AG08395 (cell line): ENCODE measurements at regions not wholly inside any gene's neighbourhood (a gene's known extent, or its start where the extent isn't known, plus 50 kb on each side); places are given as distances from the start of the nearest gene placed in this dataset.

ENCODE experiments used
- DNase-seq: peaks from one replicate; pipeline ENCODE4 v3.0.0; 2012; ENCODE audit warnings: mixed read lengths, low spot score

DNA sequence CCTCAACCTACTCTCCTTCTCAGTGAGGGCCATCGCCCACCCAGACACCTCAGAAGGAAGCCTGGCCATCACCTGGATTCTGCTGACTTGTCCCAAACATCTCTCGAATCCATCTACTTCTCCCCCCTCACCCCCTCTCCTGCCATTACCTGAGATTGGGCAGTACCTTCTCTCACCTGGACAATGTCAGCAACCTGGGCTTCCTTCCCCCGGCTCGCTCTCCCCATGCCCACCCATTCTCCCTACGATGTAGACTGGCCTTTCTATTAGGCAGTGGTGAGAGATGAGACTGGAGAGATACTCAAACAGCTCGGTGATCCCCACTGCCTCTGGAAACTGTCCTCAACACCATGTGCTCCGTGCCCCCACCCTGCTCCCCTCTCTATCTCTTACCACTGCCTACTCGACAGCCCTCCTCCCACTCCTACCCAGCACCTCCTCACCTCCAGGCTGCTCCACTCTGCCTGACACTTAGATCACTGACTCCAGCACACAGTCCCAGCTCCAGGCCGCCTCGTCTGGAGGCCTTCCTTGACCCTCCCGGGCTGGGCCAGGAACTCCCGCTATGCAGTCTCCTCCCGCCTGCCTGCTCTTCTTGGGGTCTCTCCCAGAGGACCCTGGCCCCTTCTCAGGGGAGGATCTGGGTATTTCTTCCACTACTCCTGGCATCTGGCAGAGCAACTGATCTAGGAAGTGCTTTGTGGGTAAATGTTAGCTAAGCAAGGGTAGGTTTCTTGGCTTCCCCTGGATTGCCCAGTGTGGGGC lies 235.8 kb upstream of the NLRP1 start:
- no peak for DNase-seq

- peak; percentile 22 for DNase-seq
These were observed 236.6 kb upstream of the NLRP1 start for GRCh38 chr17:5820721-5821456.

DNA sequence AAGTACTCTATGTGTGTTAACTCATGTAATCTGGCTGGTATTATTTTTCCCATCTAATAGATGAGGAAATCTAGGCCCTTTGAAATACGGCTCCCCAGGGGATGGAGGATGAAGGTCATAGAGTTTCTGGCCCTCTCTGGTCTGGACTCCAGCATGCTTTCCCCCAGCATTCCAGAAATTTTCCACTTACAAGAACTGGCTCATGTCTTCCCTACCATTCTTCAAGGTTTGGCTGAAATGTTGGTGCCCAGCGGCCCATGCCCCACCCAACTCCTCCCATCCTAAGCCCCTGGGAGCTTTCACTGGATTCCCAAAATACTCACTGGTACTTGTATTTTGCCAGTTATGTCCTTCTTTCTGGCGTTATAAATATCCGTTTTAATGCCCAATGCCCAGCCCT lies 237.5 kb upstream of the NLRP1 start:
- DNase-seq, result no peak

DNA sequence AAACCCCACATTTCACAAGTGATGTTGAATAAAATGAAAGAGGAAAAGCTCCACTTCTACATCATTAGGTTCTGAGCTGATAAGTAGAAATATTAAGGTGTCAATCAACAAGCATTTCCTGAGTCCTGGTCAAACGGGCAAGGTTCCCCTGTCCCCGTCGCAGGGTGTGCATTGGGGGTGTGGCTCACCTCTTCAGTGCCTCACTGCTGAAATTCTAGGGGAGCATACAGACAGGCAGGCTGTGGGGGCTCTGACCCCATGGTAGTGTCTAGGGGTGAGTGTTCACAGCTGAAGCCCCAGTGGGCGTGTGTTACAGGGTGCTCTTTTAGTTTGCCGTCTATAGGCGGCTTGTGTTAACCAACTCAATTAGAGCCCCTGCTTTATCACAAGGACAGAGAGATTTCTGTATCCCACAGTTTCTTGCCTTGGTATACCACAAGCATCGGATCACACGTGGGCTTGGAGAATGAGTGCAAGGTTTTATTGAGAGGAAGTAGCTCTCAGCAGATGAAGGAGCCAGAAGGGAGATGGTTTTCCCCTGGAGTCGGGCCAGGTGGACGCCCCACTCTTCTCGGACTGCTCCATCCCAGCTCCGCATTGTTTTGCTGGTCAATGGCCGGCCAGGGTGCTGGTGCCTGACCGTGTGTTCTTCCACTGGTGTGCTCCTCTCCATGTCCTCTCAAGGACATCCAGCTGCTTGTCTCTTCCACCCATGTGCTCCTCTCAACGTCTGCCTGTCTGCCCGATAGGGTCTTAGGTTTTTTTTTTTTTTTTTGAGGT lies 238.2 kb upstream of the NLRP1 start:
- no peak for DNase-seq

DNA sequence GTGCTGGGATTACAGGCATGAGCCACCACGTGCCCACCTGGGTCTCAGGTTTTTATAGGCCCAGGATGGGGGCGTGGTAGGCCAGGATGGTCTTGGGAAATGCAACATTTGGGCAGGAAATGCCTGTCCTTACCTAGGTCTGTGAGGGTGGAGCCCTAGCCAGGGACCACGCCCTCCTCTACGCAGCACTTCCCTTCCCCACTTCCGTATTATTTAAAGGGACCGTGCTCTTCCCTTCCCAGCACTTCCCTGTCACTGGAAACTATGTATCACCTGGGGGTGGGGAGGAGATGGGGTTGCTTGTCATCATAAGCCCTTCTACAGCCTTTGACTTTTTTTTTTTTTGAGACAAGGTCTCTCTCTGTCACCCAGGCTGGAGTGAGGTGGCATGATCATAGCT lies 238.9 kb upstream of the NLRP1 start:
- no peak for DNase-seq

- DNase-seq, result no peak
These were observed 241.5 kb upstream of the NLRP1 start for GRCh38 chr17:5825717-5826330.

DNA sequence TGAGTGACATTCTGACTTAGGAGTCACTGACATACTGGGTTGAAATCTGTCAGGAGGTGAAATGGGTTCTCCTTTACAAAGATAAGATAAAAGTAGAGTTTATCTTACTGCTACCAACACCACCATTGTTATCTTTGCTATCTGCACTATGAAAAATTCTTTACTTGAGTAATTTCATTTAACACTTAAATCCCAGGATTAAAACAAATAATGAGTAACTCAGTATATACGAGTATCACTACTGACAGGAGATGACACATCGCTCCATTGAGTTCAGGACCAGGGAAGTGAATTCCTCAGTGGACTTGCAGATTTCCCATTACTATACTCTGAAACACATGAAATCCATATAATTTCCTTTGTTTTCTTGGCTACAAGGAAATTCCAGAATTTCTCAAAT lies 242.1 kb upstream of the NLRP1 start:
- no peak for DNase-seq

- no peak for DNase-seq
These were observed 239.3 kb upstream of the WSCD1 start for GRCh38 chr17:5830921-5831320.

DNA sequence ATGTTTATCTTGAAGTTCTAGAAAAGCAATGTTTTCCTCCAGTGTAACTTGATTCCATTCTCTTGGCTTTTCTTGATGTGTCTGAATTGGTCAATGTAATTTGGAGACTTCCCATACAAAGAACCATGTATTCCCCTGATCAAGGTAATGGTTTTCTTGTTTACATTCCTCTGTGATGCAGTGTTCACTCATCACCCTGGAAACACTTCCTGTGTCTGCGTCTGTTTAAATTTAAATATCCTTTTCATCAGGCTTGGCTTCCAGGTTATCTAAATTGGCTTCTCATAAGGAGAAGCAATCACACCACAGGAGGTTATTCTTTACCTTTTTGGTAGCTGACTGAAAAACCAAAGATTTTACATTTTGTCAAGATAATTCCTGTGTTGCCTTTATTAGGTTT lies 237.3 kb upstream of the WSCD1 start:
- peak; percentile 52 for DNase-seq

DNA sequence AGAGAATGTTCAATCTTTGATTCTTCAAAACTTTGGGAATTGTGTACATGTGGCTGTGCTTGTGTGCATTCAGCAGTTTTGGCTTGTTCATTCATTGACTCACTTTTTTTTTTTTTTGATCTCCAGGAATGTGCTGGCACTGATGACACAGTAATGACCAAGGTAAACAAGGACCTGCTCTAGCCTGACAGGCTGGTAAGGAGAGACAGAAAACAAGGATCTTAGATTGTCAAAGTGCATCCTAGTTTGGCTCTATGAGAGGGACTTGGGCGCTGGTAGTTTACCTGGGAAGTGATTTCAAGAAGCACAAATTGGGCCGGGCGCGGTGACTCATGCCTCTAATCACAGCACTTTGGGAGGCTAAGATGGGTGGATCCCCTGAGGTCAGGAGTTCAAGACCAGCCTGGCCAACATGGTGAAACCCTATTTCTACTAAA lies 233.1 kb upstream of the WSCD1 start:
- peak; percentile 74 for DNase-seq

DNA sequence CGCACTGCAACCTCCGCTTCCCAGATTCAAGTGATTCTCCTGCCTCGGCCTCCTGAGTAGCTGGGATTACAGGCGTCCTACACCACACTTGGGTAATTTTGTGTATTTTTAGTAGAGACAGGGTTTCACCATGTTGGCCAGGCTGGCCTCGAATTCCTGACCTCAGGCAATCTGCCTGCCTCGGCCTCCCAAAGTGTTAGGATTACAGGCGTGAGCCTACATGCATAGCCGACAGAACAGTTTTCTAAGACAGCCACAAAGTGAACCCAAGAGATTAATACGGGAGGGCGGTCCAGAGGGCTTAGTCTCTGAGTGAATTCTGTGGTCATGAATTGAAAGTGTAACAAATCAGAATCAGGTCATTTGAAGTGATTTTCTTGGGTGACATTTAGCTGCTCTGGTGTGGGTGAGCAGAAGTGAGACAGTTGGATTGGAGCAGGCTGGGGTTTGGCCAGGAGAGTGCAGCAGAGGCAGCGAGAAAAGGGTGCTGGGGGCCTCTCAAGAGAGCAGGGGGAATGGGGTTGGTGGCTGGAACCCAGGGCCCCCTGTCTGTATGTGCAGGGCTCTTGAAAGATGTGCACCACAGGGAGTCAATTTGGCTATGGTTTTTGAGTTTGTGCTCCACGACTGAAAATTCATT lies 231.4 kb upstream of the WSCD1 start:
- DNase-seq, result no peak

GRCh38 chr17:5840811-5841446 lies 229.2 kb upstream of the WSCD1 start:
- no peak for DNase-seq

DNA sequence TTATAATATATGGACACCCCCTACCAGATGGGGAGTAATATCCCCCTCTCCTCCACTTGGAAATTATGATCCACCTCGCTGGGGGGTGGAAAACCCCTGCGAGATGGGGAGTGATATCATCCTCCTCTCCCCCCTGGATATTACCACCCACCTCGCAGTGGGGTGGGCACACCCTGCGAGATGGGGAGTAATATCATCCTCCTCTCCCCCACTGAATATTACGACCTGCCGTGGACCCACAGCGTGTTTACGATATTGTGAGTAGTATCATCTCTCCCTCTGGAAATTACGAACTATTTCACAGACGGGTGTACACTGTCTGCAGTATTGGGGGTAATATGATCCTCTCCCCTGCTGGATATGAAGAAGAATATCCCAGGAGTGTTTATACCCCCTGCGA lies 228.3 kb upstream of the WSCD1 start:
- DNase-seq, result no peak

DNA sequence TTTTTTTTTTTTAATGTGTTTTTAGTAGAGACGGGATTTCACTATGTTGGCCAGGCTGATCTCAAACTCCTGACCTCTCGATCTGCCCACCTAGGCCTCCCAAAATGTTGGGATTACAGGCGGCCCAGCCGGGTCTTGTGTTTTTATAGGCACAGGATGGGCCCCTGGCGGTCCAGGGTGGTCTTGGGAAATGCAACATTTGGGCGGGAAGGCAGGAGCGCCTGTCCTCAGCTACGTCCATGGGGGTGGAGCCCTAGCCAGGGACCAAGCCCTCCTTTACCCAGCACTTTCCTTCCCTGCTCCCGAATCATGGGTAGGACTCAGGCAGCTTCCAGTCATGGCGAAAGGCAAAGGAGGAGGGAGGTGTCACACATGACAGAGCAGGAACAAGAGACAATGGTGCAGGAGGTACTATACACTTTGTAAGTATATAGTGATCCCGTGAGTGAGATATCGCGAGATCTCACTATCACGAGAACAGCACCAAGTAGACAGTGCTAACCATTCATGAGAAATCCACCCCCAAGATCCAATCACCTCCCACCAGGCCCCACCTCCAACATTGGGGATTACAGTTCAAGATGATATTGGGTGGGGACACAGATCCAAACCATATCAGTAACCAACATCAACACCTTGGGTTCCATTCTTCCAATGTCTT lies 226.7 kb upstream of the WSCD1 start:
- no peak for DNase-seq

- DNase-seq, result no peak
These were observed 224.2 kb upstream of the WSCD1 start for GRCh38 chr17:5846001-5846400.

DNA sequence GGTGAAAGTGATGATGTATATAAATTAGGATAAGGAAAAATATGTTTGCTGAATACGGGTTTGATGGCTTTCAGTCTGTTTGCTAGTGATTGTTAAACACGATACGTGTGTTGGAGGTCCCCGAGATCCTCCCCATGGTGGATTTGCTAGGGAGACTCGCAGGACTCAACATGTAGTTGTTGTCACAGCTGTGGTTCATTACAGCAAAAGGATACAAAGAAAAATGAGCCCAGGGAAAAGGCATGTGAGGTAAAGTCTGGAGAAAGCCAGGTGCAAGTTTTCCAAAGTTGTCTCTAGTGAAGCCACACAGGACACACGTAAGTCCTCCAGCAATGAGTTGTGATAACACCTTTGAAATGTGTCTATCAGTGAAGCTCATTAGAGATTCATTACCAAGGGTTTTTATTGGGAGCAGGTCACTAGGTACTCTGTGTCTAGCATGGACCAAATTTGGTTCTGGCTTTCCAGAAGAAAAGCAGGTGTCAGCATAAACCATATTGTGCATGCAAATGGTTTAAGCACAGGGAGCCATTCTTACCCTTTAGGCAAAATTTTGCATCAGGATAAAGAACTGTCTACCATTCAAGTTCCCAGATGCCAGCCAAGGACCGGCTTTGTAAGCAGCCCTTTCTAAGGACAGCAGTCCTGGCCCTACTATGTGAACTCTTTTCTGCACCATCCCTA lies 215.2 kb upstream of the WSCD1 start:
- no peak for DNase-seq

DNA sequence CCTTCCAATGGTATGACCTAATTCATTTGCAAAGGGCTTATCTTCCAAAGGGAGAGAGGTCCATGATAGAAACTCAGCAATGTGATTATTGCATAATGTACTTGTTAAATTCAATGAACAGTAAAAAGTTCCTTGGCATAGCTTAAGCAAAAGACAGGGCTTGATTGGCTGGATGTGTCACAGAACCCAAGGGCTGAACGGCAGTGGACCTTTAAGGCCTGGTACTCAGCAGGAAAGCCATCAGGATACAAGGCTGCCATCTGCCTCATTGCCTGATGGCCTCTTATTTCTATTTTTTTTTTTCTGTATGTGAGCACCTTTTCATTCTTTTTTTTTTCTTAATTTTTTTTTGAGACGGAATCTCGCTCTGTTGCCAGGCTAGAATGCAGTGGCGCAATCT lies 208.9 kb upstream of the WSCD1 start:
- DNase-seq, result no peak

DNA sequence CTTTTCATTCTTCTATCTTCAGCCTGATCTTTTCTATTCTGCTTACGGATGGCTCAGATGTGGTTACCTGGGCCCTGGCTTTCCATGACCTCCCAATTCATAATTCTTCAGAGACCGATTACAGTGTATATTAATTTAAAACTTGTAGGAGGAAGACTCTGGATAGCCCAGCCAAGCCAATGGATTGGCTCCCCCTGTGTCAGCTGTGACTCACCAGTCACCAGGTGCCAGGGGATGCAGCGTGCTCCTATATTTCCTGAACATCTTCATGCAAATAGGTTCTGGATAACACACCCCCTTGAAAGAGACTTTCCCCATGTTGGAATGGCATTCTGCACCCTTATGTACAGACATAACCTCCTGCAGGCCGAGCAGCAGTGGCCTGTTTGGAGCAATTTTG lies 208.3 kb upstream of the WSCD1 start:
- no peak for DNase-seq

DNA sequence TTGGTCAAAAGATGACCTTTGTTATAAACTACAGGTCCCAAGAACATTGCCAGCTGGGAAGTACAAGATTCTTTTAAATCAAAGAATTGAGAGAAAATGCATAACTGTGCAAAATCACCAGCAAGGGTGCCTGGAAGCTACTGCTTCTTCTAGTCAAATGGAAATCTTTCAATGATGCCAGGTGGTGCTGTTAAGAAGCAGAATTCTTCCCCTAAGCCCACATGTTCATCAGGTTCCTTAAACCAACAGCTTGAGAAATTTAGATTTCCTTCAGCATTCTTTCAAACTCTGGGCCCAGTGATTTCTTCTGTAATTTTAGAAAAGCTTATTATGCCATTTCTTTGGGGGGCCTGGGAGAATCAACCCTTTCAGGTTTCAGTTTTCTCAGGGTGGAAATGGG lies 207.8 kb upstream of the WSCD1 start:
- DNase-seq, result no peak
